ENCODE measurements at regions not wholly inside any gene's neighbourhood (a gene's known extent, or its start where the extent isn't known, plus 50 kb on each side); places are given as distances from the start of the nearest gene placed in this dataset.

DNA sequence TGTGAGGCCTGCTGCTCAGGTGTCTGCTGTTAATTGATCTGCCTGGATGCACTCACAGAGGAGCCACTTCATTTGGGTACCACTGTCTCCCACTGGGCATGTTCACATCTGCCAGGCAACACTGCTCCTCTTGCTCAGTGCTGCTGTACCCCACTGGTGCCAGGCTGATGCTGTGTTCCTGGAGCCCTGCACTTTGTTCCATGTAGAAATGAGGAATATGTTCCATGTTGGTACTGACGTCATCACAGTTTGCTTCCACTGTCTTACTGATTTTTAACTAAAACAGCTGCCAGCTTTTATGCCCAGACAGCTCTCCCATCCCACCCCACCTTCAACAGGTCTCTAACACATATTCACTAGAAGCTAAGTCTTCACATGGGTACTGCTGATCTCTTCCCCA is 355.7 kb downstream of the LRRC70 start:
- TF ChIP-seq, protein P1, sequence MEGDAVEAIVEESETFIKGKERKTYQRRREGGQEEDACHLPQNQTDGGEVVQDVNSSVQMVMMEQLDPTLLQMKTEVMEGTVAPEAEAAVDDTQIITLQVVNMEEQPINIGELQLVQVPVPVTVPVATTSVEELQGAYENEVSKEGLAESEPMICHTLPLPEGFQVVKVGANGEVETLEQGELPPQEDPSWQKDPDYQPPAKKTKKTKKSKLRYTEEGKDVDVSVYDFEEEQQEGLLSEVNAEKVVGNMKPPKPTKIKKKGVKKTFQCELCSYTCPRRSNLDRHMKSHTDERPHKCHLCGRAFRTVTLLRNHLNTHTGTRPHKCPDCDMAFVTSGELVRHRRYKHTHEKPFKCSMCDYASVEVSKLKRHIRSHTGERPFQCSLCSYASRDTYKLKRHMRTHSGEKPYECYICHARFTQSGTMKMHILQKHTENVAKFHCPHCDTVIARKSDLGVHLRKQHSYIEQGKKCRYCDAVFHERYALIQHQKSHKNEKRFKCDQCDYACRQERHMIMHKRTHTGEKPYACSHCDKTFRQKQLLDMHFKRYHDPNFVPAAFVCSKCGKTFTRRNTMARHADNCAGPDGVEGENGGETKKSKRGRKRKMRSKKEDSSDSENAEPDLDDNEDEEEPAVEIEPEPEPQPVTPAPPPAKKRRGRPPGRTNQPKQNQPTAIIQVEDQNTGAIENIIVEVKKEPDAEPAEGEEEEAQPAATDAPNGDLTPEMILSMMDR (IDR thresholded peaks at IDR 0.05; ENCODE audit: low read length), result no peak
- no peak for TF ChIP-seq EZH2 (IDR thresholded peaks at IDR 0.05; ENCODE audit: borderline replicate concordance, low read length)

All from OCI-LY1 (cell line).